GM12865 (cell line): ENCODE measurements at regions not wholly inside any gene's neighbourhood (a gene's known extent, or its start where the extent isn't known, plus 50 kb on each side); places are given as distances from the start of the nearest gene placed in this dataset.
A peak's percentile ranks its signal among the peaks of the same experiment; 100 is the strongest.

Experiments used
- DNase-seq: peaks from one replicate; pipeline ENCODE4 v3.0.0; 2010; ENCODE audit warnings: low read depth
- H3K4me3 ChIP-seq: 2 replicates; pipeline ENCODE4 v1.5.1; 2011; ENCODE audit warnings: mild to moderate bottlenecking, low read depth, low read length, control low read depth
- CTCF ChIP-seq: IDR thresholded peaks from 2 replicates; pipeline ENCODE4 v1.5.1; 2011; ENCODE audit warnings: low read length, control low read depth, low read depth, inconsistent platforms; ENCODE audit not compliant: insufficient read depth; ENCODE audit errors: missing control alignments

GRCh38 chr1:234975122-234975940, 153.3 kb downstream of the TOMM20 start:
- TF ChIP-seq CTCF, result no peak
- no peak overlapping the region for H3K4me3 ChIP-seq
- peak; percentile 49 for DNase-seq

GRCh38 chr1:234973426-234974250, 155.0 kb downstream of the TOMM20 start:
- no peak overlapping the region for H3K4me3 ChIP-seq
- TF ChIP-seq CTCF, result no peak
- DNase-seq, result no peak

GRCh38 chr1:234972411-234973191, 156.0 kb downstream of the TOMM20 start:
- DNase-seq, result no peak
- TF ChIP-seq CTCF, result no peak

GRCh38 chr1:234971586-234972297, 156.9 kb downstream of the TOMM20 start:
- no peak for TF ChIP-seq CTCF
- H3K4me3 ChIP-seq, result no peak overlapping the region
- peak; percentile 67 for DNase-seq

More at GRCh38 chr1:234972411-234973191, 156.0 kb downstream of the TOMM20 start:
- H3K4me3 ChIP-seq, result no peak overlapping the region

- DNase-seq, result peak; percentile 58
- no peak overlapping the region for H3K4me3 ChIP-seq
- TF ChIP-seq CTCF, result no peak
Observed at GRCh38 chr1:234970731-234971476, 157.7 kb downstream of the TOMM20 start.

GRCh38 chr1:234970401-234970730, 158.3 kb downstream of the TOMM20 start:
- no peak for TF ChIP-seq CTCF
- DNase-seq, result no peak
- no peak overlapping the region for H3K4me3 ChIP-seq
